ENCODE measurements at regions not wholly inside any gene's neighbourhood (a gene's known extent, or its start where the extent isn't known, plus 50 kb on each side); places are given as distances from the start of the nearest gene placed in this dataset.
A peak's percentile ranks its signal among the peaks of the same experiment; 100 is the strongest.

GRCh38 chr7:17460665-17461064 is 162.2 kb downstream of the AHR start:
- no peak for TF ChIP-seq CTCF (IDR thresholded peaks at IDR 0.05; ENCODE audit: insufficient read depth, low read depth, low read length, missing control alignments)
- DNase-seq (ENCODE audit: low read depth) = no peak
- H3K4me3 ChIP-seq (ENCODE audit: low read depth, low read length) = no peak overlapping the region

GRCh38 chr7:17462131-17462631 is 163.7 kb downstream of the AHR start:
- no peak for TF ChIP-seq CTCF (IDR thresholded peaks at IDR 0.05; ENCODE audit: insufficient read depth, low read depth, low read length, missing control alignments)
- H3K4me3 ChIP-seq (ENCODE audit: low read depth, low read length) = no peak overlapping the region
- DNase-seq (ENCODE audit: low read depth) = no peak

- H3K4me3 ChIP-seq (ENCODE audit: low read depth, low read length) = no peak overlapping the region
- no peak for DNase-seq (ENCODE audit: low read depth)
- no peak for TF ChIP-seq CTCF (IDR thresholded peaks at IDR 0.05; ENCODE audit: insufficient read depth, low read depth, low read length, missing control alignments)
Measured at GRCh38 chr7:17463511-17464085, 165.1 kb downstream of the AHR start.

DNA sequence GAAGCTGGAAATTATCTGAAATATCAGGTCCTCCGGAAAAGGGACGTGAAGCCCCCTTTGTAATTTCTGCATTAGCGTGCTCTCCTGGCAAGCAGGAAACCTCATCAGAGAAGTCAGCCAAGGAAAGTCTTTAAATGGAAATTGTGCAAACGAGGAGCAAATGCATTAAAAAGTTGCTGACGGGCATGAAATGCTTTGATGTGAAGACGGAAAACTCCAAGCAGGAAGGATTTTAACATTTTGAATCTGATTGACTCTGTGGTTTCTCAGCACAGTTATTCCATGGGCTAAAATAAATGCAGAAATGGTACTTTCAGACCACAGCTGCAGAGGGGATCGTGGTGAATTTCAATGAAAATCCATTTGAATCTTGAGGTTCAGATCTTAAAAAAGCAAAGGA is 167.8 kb downstream of the AHR start:
- DNase-seq (ENCODE audit: low read depth) = no peak
- no peak overlapping the region for H3K4me3 ChIP-seq (ENCODE audit: low read depth, low read length)
- TF ChIP-seq CTCF (IDR thresholded peaks at IDR 0.05; ENCODE audit: insufficient read depth, low read depth, low read length, missing control alignments) = no peak

- TF ChIP-seq CTCF (IDR thresholded peaks at IDR 0.05; ENCODE audit: insufficient read depth, low read depth, low read length, missing control alignments) = no peak
- no peak for DNase-seq (ENCODE audit: low read depth)
Measured at GRCh38 chr7:17467386-17467945, 169.0 kb downstream of the AHR start.

GRCh38 chr7:17471325-17471724 is 172.9 kb downstream of the AHR start:
- TF ChIP-seq CTCF (IDR thresholded peaks at IDR 0.05; ENCODE audit: insufficient read depth, low read depth, low read length, missing control alignments) = no peak
- no peak overlapping the region for H3K4me3 ChIP-seq (ENCODE audit: low read depth, low read length)
- no peak for DNase-seq (ENCODE audit: low read depth)

More at GRCh38 chr7:17467386-17467945, 169.0 kb downstream of the AHR start:
- H3K4me3 ChIP-seq (ENCODE audit: low read depth, low read length) = no peak overlapping the region

- DNase-seq (ENCODE audit: low read depth) = peak; percentile 11
- no peak for TF ChIP-seq CTCF (IDR thresholded peaks at IDR 0.05; ENCODE audit: insufficient read depth, low read depth, low read length, missing control alignments)
- no peak overlapping the region for H3K4me3 ChIP-seq (ENCODE audit: low read depth, low read length)
Measured at GRCh38 chr7:17472518-17472917, 174.1 kb downstream of the AHR start.

All from GM12865 (cell line).